Activated naive CD4-positive, alpha-beta T cell treated with Interleukin-2 at 50 U/mL for 16 hours (primary cell): ENCODE measurements at regions not wholly inside any gene's neighbourhood (a gene's known extent, or its start where the extent isn't known, plus 50 kb on each side); places are given as distances from the start of the nearest gene placed in this dataset.

Source experiments
- DNase-seq: peaks from one replicate; pipeline ENCODE4 v3.0.0-alpha.2; 2020

GRCh38 chr15:26178640-26179220 lies 315.6 kb upstream of the ATP10A start:
- DNase-seq: no peak

- DNase-seq: no peak
These were observed 314.7 kb upstream of the ATP10A start for GRCh38 chr15:26177816-26178215.

- DNase-seq: no peak
These were observed 313.7 kb upstream of the ATP10A start for GRCh38 chr15:26176831-26177230.

GRCh38 chr15:26171266-26171665 lies 308.1 kb upstream of the ATP10A start:
- no peak for DNase-seq

GRCh38 chr15:26166429-26166828 lies 303.3 kb upstream of the ATP10A start:
- DNase-seq: no peak

- DNase-seq: no peak
These were observed 302.4 kb upstream of the ATP10A start for GRCh38 chr15:26165546-26165945.

- DNase-seq: no peak
These were observed 297.2 kb upstream of the ATP10A start for GRCh38 chr15:26160343-26160742.

- DNase-seq: no peak
These were observed 295.0 kb upstream of the ATP10A start for GRCh38 chr15:26158176-26158575.

- no peak for DNase-seq
These were observed 294.0 kb upstream of the ATP10A start for GRCh38 chr15:26157081-26157480.

GRCh38 chr15:26156051-26156450 lies 292.9 kb upstream of the ATP10A start:
- no peak for DNase-seq

- no peak for DNase-seq
These were observed 285.2 kb upstream of the ATP10A start for GRCh38 chr15:26148156-26148860.

GRCh38 chr15:26146202-26146601 lies 283.1 kb upstream of the ATP10A start:
- no peak for DNase-seq

GRCh38 chr15:26145796-26146195 lies 282.7 kb upstream of the ATP10A start:
- no peak for DNase-seq

- no peak for DNase-seq
These were observed 281.7 kb upstream of the ATP10A start for GRCh38 chr15:26144836-26145235.

GRCh38 chr15:26143221-26143620 lies 280.1 kb upstream of the ATP10A start:
- DNase-seq: no peak

- DNase-seq: no peak
These were observed 271.7 kb upstream of the ATP10A start for GRCh38 chr15:26134812-26135211.

GRCh38 chr15:26134152-26134551 lies 271.0 kb upstream of the ATP10A start:
- no peak for DNase-seq

- no peak for DNase-seq
These were observed 269.7 kb upstream of the ATP10A start for GRCh38 chr15:26132811-26133210.

GRCh38 chr15:26129852-26130251 lies 266.7 kb upstream of the ATP10A start:
- DNase-seq: no peak

- DNase-seq: no peak
These were observed 265.5 kb upstream of the ATP10A start for GRCh38 chr15:26128611-26129140.

GRCh38 chr15:26126819-26127387 lies 263.8 kb upstream of the ATP10A start:
- DNase-seq: no peak

- DNase-seq: no peak
These were observed 262.9 kb upstream of the ATP10A start for GRCh38 chr15:26126070-26126469.

GRCh38 chr15:26125664-26126063 lies 262.5 kb upstream of the ATP10A start:
- DNase-seq: no peak

- DNase-seq: no peak
These were observed 256.2 kb upstream of the ATP10A start for GRCh38 chr15:26119322-26119721.
